Kidney capillary endothelial cell (primary cell): ENCODE measurements at regions not wholly inside any gene's neighbourhood (a gene's known extent, or its start where the extent isn't known, plus 50 kb on each side); places are given as distances from the start of the nearest gene placed in this dataset.

Experiments
- DNase-seq: peaks from one replicate; pipeline ENCODE4 v3.0.0-alpha.2; 2018; ENCODE audit warnings: low spot score

DNA sequence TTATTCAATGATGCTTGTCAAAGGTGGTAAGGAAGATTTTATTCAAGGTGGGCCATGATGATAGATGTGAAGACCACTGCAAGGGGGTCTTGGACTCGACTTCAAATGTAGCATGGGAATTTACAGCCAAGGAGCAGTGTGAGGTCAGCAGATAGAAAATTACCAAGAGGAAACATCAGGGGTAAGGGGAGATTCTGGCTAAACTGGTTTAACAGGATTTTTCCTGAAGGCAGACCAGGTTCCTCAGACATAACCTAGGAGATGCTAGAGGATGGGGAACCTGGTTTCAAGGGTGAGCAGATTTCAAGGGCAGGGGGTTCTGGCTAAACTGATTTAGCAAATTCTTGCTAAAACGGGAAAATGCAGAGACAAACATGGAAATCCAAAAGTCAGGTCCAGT, 464.9 kb downstream of the TAFA4 start:
- no peak for DNase-seq

DNA sequence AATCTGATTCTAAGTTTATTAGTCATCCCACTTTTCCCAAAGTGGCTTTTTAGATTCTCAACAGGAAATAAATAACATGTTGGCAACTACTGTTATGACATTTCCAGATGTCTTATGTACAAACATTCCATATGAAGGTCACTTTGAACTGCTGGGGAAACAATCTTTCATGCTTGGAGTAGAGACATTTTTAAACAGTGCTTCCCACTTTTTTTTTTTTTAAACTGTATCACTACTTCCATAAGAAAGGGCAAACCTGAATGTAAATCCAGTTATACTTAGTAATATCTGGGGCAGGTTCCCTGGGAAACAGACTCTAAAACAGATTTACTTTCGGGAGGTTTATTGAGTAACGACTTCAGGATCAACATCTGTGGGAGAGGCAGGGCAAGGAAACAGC, 473.8 kb downstream of the TAFA4 start:
- DNase-seq: no peak

DNA sequence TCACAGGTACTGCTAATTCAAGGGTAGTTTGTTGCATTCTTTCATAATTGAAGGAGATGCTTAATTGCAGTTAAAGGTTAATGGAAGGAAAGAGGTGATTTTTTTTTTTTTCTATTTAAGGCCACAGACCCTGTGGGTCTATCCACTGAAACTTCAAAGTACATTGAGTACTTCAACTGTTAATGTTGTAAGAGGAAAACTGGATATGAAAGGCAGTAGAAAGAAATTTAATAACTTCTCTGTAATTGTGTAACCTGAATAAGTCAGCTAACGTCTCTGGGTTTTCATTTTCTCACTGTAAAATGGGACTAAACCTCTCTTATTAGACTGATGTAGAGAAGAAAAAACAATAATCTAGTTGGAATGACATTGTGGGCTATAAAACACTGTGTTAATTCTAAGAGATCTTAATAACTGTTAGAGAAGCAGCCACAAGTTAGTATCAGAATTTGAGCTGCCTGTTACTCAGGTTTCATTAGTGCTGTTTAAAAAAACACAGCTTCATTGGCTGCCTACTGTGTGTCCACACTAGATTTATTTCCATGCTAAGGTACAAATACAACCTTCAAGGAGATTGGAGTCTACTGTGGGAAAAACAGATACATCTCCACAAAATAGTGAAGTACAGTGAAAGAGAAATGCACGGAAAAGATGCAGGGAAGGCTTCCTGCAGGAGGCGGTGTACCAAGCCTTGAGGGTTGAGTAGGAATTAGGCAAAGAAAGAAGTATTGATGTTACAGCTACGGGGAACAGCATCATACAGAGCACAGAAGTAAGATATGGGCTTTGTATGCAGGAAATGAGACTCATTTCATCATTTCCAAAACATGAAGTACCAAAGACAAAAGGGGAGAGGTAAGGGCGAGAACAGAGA, 483.6 kb downstream of the TAFA4 start:
- no peak for DNase-seq

GRCh38 chr3:68447885-68448284, 484.5 kb downstream of the TAFA4 start:
- no peak for DNase-seq

DNA sequence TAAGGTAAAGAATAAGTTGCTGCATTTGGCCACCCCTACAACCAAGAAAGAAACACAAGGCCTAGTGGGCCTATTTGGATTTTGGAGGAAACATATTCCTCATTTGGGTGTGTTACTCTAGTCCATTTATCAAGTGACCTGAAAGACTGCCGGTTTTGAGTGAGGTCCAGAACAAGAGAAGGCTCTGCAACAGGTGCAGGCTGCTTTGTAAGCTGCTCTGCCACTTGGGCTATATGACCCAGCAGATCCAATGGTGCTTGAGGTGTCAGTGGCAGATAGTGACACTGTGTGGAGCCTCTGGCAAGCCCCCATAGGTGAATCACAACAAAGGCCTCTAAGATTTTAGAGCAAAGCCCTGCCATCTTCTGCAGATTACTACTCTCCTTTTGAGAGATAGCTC, 491.3 kb downstream of the TAFA4 start:
- no peak for DNase-seq

DNA sequence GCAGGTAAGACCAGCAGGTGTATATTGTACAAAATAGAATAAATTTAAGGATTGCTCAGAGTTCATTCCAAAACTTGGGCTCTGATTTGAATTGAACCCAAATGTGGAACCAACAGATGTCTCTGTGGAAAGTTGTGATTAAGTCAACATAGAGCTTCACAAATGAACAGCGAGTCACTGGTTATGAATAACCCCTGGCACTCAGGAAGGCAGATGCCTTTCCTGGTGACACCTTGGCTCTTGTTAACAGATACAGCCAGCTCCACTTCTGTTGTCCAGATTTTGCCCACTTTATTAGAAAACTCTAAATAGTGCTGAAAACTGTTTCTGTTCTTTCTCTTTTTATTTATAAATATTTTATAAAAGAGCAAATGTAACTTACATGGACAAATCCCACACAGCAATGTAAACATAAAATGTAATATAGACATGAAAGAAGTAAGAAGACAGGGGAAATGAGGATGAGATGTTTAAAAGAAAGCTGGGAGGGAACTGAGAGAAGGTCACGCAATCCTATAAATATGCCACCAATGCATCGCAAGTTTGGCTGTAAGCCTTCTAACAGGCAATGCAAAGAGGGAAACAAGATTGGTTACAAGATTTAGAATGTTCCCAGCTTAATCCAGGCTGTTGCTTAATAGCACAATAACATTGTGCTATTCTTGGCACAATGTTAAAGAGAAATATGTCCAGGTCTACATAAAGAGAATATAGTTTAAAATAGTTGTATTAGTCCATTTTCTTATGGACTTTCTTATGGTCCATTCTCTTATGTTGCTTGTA, 495.5 kb downstream of the TAFA4 start:
- DNase-seq: no peak

GRCh38 chr3:68428495-68428894, 503.9 kb downstream of the TAFA4 start:
- no peak for DNase-seq

- no peak for DNase-seq
These were observed 507.4 kb downstream of the TAFA4 start for GRCh38 chr3:68424796-68425460.

GRCh38 chr3:68408626-68409025, 523.7 kb downstream of the TAFA4 start:
- no peak for DNase-seq

GRCh38 chr3:68403741-68404140, 528.6 kb downstream of the TAFA4 start:
- DNase-seq: no peak

DNA sequence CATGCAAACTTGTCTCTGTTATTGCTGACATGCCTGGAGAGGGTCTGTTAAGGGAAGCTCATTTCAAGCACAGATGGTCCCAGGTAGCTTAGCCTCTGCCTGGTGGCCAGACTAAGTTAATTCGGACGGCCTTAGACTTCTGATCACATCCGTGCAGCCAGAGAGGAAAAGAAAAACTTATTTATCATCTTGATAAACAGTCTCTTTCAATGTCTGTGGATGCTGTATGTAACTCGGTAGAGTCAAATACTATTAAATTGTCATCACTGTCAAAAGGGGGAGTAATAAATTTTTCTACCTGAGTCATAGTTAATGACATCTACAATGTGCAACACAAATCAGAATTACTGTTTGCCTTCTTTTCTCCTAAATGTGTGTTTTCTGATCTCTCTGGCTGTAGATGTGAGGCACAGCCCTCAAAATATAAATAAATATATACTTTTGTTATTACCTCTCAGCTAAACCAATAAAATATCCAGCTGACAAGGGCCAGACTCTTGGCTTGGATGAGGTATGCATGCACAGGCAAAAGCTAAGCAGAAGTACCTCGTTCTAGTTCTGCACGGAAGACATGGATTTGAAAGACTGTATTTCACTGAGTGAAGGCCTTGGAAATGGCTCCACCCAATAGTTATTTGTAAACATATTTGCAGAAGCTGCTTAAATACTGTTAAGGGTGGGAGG, 530.0 kb downstream of the TAFA4 start:
- no peak for DNase-seq

DNA sequence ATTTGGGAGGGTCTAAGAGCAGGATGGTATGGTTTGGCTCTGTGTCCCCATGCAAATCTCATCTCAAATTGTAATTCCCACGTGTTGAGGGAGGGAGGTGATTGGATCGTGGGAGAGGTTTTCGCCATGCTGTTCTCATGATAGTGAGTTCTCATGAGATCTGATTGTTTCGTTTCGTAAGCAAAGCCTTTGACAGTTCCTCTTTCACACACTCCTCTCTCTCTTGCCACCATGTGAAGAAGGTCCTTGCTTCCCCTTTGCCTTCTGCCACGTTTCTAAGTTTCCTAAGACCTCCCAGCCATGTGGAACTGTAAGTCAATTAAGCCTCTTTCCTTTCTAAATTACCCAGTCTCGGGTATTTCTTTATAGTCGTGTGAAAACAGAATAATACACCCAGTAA, 553.7 kb downstream of the TAFA4 start:
- DNase-seq: no peak

GRCh38 chr3:68373727-68374126, 558.6 kb downstream of the TAFA4 start:
- no peak for DNase-seq

DNA sequence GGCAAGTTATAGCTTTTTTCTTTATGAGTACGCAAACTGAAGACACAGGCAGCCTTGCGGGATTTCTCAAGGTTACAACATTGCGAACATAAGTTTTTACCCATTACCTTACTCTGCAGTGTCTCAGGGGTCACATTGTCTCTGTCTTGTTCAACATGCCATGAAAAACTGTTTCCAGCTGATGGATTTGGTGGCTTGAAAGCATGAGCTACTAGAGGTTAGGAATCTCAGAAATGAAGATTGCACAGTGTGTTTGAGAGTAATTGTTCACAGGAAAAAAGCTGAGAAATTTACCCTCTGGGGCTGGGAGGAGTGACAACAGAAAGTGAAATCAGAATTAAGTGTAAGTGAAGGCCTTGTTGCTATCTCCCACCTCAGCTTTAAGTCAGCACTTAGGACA, 568.6 kb downstream of the TAFA4 start:
- no peak for DNase-seq

DNA sequence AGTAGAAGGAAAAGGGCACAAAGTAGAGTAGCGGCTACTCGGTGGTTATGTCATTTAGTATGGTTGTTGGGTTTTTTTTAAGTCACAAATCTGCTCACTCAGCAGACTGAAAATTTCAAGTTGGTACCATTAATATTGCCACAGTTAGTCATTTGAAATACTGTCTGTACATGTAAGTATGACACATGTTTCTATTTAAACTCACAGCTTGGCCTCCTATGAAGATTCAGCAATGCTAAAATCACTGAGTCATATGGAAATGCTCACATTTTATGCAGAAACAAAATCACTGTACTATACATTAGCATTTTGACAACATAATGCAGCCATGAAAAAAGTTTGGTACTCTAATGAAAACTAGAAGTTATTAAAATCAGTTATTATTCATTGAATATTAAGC, 571.9 kb downstream of the TAFA4 start:
- no peak for DNase-seq

DNA sequence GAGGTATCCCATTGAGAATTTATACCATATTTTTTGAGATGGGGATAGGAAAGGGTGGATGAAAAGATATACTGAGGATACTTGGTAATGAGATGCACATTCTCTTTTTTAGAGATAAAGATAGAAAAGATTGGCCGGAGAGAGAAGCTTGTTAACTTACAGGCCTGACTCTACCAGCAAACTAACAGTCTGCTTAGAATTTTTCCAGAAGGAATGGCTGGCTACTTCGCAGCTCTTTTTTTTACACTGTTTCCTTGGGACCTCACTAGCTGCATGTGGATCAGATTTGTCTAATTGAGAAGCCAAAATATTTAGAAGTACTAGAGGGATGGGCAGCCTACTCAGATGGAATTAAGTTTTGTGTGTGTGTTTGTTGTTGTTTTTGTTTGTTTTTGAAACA, 586.6 kb downstream of the TAFA4 start:
- DNase-seq: no peak

DNA sequence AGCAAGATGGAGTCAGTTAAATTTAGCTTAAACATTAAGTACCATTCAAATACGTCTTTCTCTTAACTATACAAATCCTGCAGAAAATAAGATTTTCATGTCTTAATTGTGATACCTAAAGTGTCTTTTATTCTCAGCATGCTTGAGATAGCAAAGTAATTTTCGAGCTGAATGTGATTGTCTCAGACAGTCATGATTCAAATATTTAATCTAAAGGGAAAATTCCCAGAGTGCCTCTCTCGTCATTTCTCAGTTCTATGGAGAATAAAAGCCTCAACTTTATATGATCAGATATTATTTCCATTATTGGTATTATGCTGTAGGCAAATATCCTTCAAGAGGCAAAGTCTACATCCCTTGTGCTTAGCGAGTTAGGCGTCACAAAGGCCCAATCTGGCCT, 589.9 kb downstream of the TAFA4 start:
- DNase-seq: no peak

DNA sequence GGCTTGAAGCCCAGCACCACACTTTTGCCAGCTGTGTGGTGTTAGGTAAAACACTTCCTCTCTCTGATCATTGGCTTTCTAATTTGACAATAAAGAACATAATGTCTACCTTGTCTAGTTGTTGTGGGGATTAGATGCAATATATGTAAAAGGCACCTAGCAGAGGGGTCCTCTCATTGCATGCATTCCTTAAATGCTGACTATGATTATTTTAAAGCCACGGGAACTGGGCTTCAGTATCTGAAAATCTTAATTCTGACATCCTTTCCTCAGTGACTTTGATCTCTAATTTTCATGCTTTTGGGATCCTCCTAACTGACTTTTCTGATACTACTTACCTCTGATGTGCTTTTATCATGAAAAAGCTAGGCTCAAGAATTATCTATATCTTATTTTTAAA, 596.3 kb downstream of the TAFA4 start:
- no peak for DNase-seq

DNA sequence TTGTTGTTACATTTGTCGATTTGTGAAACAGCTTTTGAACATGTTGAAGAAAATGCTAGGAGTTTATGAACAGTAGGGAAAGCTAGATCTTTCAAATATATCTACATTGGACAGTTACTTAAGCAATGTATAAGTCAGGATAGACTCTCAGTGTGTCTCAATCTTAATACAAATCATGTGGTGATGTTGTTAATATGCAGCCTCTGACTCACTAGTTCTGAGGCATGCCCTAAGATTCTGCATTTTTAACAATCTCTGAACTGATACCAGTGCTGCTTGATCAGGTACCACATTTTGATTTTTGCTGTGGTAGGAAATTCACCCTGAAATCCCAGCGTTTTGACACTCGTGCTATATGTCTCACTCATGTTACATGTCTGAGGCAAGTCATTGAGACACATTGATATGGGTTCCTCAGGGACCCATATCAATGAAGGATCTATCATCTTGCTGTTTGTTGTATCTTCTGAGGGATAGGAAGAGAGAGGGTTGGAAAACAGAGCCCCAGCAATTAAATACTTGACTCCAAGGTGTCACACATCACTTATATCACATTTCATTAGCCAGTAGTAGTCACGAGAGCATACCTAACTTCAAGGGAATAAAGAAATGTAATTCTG, 597.9 kb downstream of the TAFA4 start:
- DNase-seq: no peak

DNA sequence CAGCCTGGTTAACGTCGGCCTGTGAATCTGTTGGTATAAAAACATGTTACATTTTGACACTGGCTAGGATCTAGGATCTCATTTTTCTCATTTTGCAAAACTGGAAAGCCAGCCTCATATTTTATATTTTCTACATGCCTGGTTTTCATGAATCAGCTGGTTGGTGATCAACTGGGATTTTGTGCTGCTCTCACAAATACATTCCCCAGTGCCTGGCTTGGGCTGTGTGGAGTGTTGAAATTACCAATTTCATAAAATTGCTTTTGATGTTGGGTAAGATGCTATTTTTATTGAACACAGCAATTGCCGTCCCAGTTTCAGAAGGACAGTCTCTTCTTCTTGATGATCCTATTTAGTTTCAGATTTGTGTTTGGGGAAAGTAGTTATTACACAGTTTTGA, 604.3 kb downstream of the TAFA4 start:
- DNase-seq: no peak

- DNase-seq: no peak
These were observed 616.4 kb downstream of the TAFA4 start for GRCh38 chr3:68315964-68316363.

DNA sequence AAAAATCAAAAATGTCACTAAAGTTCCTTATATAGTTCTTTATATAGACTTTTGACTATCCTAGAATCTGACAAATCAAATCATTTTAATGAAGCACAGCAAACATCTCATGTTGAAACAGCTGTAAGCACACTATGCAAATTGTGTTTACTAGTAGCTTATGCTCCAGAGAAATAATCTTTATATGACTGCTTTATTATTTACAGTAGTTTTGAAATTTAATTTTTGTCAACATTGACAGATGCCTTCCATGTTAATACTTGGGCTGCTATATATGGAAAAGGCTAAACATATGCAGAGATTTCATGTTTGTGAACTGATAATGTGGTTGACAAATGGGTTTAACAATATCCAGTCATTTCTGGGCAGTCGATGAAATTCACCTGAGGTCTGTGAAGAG, 616.8 kb downstream of the TAFA4 start:
- DNase-seq: no peak
